ENCODE measurements at regions not wholly inside any gene's neighbourhood (a gene's known extent, or its start where the extent isn't known, plus 50 kb on each side); places are given as distances from the start of the nearest gene placed in this dataset.

DNA sequence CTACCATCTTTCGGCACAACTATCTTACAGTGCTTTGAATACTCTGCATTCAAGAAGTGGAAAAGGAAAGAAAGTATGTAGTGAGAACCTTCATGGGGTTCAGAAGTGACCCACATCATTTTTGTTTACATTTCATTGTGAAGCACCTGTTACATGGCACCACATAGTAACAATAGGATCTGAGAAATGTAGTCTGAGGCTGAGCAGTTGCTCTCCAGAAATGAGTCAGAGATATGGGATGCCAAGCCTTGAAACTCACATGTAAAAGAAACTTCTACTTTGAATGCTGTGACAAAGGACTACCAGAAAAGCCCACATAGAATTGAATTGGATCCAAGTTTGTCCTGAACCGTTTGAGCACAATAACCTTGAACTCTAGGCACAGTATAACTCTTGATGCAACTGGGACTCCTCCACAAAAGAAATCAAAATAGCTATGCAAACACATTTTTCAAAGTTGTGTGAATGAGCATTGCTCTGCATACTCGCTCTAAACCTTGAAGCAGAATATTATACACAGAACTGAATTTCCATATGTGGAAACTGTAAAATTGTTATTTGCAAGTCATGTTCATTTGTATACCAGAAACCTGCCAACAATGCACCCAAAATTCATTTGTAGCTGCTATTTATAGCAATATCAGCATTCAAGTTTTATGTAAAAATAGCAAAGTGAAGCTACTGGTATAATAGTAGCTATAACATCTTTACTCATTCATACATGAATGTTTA is 400.9 kb upstream of the POU3F2 start:
- TF ChIP-seq CTCF (IDR thresholded peaks at IDR 0.05; ENCODE audit: insufficient read depth, low read depth, low read length) (no peak), EZH2 (IDR thresholded peaks at IDR 0.05; ENCODE audit: insufficient read depth, low read length) (no peak)
